ENCODE measurements at regions not wholly inside any gene's neighbourhood (a gene's known extent, or its start where the extent isn't known, plus 50 kb on each side); places are given as distances from the start of the nearest gene placed in this dataset.

- Histone ChIP-seq H3K9me3 (no peaks in the 10 kb centered on the region), H3K4me3 (peak overlapping the region; percentile 7 to 38 (median 29)), H3K36me3 (no peaks in the 10 kb centered on the region), H3K27me3 (no peaks in the 10 kb centered on the region), H3K27ac (peak overlapping the region; percentile 71 to 82 (median 73)), H3K4me1 (peaks cover 0 to 22% of the 10 kb centered on the region in 2 donors)
- TF ChIP-seq POLR2A (IDR thresholded peaks at IDR 0.05) (no peak), CTCF (IDR thresholded peaks at IDR 0.05 in 4 of 5, conservative IDR thresholded peaks at IDR 0.05 in 1 of 5) (no peak)
- in situ Hi-C loops (cut with MboI; ENCODE audit: low sequenced_read_pairs in 4 of 4) = loop anchor here in 3 of 4 donors (10.0 to 25.0 kb wide), 4 partner anchors 376 to 508 kb away; partner anchors contain the start of genes MEOX2 (in 2 of the 3) and AGMO (in 1 of the 3)
- intact Hi-C loops (cut with DNase I; ENCODE audit: low total_unique reads) = loop anchor here (10.0 kb wide), 1 partner anchor 508 kb away; no protein-coding TSS in a partner anchor
- ATAC-seq (no peak), DNase-seq (no peak)
These were observed 358.1 kb downstream of the CRPPA start for GRCh38 chr7:16063221-16063620.

- Histone ChIP-seq H3K4me1 (peaks cover 0 to 16% of the 10 kb centered on the region in 2 donors), H3K4me3 (no peak overlapping the region), H3K36me3 (no peaks in the 10 kb centered on the region), H3K27ac (peak overlapping the region; percentile 71 to 82 (median 73)), H3K9me3 (no peaks in the 10 kb centered on the region), H3K27me3 (no peaks in the 10 kb centered on the region)
- intact Hi-C loops (cut with DNase I; ENCODE audit: low total_unique reads) (loop anchor here (10.0 kb wide), 1 partner anchor 507 kb away; no protein-coding TSS in a partner anchor), in situ Hi-C loops (cut with MboI; ENCODE audit: low sequenced_read_pairs in 4 of 4) (loop anchor here in 3 of 4 donors (10.0 to 25.0 kb wide), 4 partner anchors 375 to 507 kb away; partner anchors contain the start of genes MEOX2 (in 2 of the 3) and AGMO (in 1 of the 3))
- peak; percentile 29 to 63 for ATAC-seq
- TF ChIP-seq POLR2A (IDR thresholded peaks at IDR 0.05) (no peak), CTCF (IDR thresholded peaks at IDR 0.05 in 4 of 5, conservative IDR thresholded peaks at IDR 0.05 in 1 of 5) (no peak)
- DNase-seq = no peak
These were observed 359.1 kb downstream of the CRPPA start for GRCh38 chr7:16062269-16062668.

GRCh38 chr7:16061630-16062029 lies 359.7 kb downstream of the CRPPA start:
- no peak for DNase-seq
- no peaks in the 10 kb centered on the region for H3K36me3 ChIP-seq
- in situ Hi-C loops (cut with MboI; ENCODE audit: low sequenced_read_pairs in 4 of 4) (loop anchor here in 3 of 4 donors (10.0 to 25.0 kb wide), 4 partner anchors 374 to 507 kb away; partner anchors contain the start of genes MEOX2 (in 2 of the 3) and AGMO (in 1 of the 3)), intact Hi-C loops (cut with DNase I; ENCODE audit: low total_unique reads) (loop anchor here (10.0 kb wide), 1 partner anchor 507 kb away; no protein-coding TSS in a partner anchor)
- H3K4me1 ChIP-seq = peaks cover 0 to 10% of the 10 kb centered on the region in 2 donors
- no peaks in the 10 kb centered on the region for H3K9me3 ChIP-seq
- no peak for ATAC-seq
- H3K27me3 ChIP-seq = no peaks in the 10 kb centered on the region
- H3K27ac ChIP-seq = peak overlapping the region; percentile 71 to 82 (median 73)
- H3K4me3 ChIP-seq = no peak overlapping the region
- TF ChIP-seq POLR2A (IDR thresholded peaks at IDR 0.05) (no peak), CTCF (IDR thresholded peaks at IDR 0.05 in 4 of 5, conservative IDR thresholded peaks at IDR 0.05 in 1 of 5) (no peak)

- in situ Hi-C loops (cut with MboI; ENCODE audit: low sequenced_read_pairs in 4 of 4) = loop anchor here in 3 of 4 donors (10.0 to 25.0 kb wide), 4 partner anchors 374 to 506 kb away; partner anchors contain the start of genes MEOX2 (in 2 of the 3) and AGMO (in 1 of the 3)
- H3K9me3 ChIP-seq = no peaks in the 10 kb centered on the region
- H3K27ac ChIP-seq = peak overlapping the region in 3 of 4 donors; percentile 71 to 74 (median 72)
- TF ChIP-seq CTCF (IDR thresholded peaks at IDR 0.05 in 4 of 5, conservative IDR thresholded peaks at IDR 0.05 in 1 of 5) (no peak), POLR2A (IDR thresholded peaks at IDR 0.05) (no peak)
- no peak overlapping the region for H3K4me3 ChIP-seq
- peaks cover 0 to 10% of the 10 kb centered on the region in 2 donors for H3K4me1 ChIP-seq
- ATAC-seq (no peak), DNase-seq (no peak)
- intact Hi-C loops (cut with DNase I; ENCODE audit: low total_unique reads) = loop anchor here (10.0 kb wide), 1 partner anchor 506 kb away; no protein-coding TSS in a partner anchor
- H3K27me3 ChIP-seq = no peaks in the 10 kb centered on the region
- no peaks in the 10 kb centered on the region for H3K36me3 ChIP-seq
These were observed 360.3 kb downstream of the CRPPA start for GRCh38 chr7:16061011-16061410.
